Tibial artery (tissue), 4 donors: ENCODE measurements at regions not wholly inside any gene's neighbourhood (a gene's known extent, or its start where the extent isn't known, plus 50 kb on each side); places are given as distances from the start of the nearest gene placed in this dataset.

Source experiments
- DNase-seq, 2 donors: peaks; one replicate each; pipeline ENCODE4 v3.0.0-alpha.2; 2019
- H3K27ac ChIP-seq, 2 donors: fragments of 200-600 bp; sonication (generic) in 1 of 2; 1 replicate in 1 of 2; 2 replicates in 1 of 2; pipeline ENCODE4 v1.5.1; 2018 to 2019; ENCODE audit warnings: mild to moderate bottlenecking in 1 of 2
- H3K27me3 ChIP-seq, 2 donors: fragments of 200-600 bp; sonication (generic) in 1 of 2; one replicate each; pipeline versions ENCODE4 v1.5.1 to v1.6.0; 2016 to 2019
- H3K36me3 ChIP-seq, 3 donors: fragments of 200-600 bp; sonication (generic) in 2 of 3; one replicate each; pipeline ENCODE4 v1.5.1; 2016 to 2019; ENCODE audit warnings: mild to moderate bottlenecking in 2 of 3
- H3K4me1 ChIP-seq, 4 donors: fragments of 200-600 bp; sonication (generic) in 2 of 4; 1 replicate in 3 of 4; 2 replicates in 1 of 4; pipeline ENCODE4 v1.5.1; 2016 to 2019
- H3K4me3 ChIP-seq, 2 donors: fragments of 200-600 bp; sonication (generic) in 1 of 2; 1 replicate in 1 of 2; 2 replicates in 1 of 2; pipeline ENCODE4 v1.5.1; 2018 to 2019; ENCODE audit warnings: mild to moderate bottlenecking in 2 of 2
- H3K9me3 ChIP-seq, 3 donors: fragments of 200-600 bp; sonication (generic) in 1 of 3; one replicate each; pipeline ENCODE4 v1.5.1; 2016 to 2019
- intact Hi-C: fragments of 100-400 bp; cut with DNase I; formaldehyde crosslinking; loops from one replicate; pipeline ENCODE4 v1.15.0; 2023; ENCODE audit warnings: low total_unique reads
- TF ChIP-seq, protein P1 (sequence below), 2 experiments: fragments of 200-600 bp in 1 of 2; fragments of 450-650 bp in 1 of 2; IDR thresholded peaks; one replicate each; pipeline ENCODE4 v1.5.1; 2017 to 2019; ENCODE audit warnings: antibody characterized with exemption in 2 of 2, mild to moderate bottlenecking in 1 of 2, moderate library complexity in 1 of 2

DNA sequence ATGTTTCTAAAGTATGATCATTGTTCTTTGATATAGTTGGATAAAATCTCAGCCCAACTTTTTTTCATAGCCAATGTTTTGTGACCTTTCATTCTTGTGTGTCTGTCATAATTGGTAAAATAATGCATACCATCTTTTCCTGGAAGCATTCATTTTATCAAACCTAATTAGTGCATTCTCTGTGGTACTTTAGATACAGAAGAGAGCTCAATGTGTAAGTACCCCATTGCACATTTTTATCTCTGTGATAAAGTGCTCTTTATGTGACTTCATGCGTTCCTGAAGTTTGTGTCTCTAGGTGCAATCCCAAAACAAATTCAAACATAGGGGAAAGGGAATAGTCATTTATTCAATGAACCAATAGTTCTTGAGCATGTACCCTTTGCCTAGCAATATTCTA lies 628.5 kb downstream of the GBE1 start:
- Histone ChIP-seq H3K36me3 (no peaks in the 10 kb centered on the region), H3K27ac (no peak overlapping the region), H3K9me3 (no peaks in the 10 kb centered on the region), H3K27me3 (no peaks in the 10 kb centered on the region), H3K4me1 (no peaks in the 10 kb centered on the region), H3K4me3 (no peak overlapping the region)
- intact Hi-C loops: no loop called here
- TF ChIP-seq, protein P1, sequence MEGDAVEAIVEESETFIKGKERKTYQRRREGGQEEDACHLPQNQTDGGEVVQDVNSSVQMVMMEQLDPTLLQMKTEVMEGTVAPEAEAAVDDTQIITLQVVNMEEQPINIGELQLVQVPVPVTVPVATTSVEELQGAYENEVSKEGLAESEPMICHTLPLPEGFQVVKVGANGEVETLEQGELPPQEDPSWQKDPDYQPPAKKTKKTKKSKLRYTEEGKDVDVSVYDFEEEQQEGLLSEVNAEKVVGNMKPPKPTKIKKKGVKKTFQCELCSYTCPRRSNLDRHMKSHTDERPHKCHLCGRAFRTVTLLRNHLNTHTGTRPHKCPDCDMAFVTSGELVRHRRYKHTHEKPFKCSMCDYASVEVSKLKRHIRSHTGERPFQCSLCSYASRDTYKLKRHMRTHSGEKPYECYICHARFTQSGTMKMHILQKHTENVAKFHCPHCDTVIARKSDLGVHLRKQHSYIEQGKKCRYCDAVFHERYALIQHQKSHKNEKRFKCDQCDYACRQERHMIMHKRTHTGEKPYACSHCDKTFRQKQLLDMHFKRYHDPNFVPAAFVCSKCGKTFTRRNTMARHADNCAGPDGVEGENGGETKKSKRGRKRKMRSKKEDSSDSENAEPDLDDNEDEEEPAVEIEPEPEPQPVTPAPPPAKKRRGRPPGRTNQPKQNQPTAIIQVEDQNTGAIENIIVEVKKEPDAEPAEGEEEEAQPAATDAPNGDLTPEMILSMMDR (IDR thresholded peaks at IDR 0.05): no peak
- no peak for DNase-seq

DNA sequence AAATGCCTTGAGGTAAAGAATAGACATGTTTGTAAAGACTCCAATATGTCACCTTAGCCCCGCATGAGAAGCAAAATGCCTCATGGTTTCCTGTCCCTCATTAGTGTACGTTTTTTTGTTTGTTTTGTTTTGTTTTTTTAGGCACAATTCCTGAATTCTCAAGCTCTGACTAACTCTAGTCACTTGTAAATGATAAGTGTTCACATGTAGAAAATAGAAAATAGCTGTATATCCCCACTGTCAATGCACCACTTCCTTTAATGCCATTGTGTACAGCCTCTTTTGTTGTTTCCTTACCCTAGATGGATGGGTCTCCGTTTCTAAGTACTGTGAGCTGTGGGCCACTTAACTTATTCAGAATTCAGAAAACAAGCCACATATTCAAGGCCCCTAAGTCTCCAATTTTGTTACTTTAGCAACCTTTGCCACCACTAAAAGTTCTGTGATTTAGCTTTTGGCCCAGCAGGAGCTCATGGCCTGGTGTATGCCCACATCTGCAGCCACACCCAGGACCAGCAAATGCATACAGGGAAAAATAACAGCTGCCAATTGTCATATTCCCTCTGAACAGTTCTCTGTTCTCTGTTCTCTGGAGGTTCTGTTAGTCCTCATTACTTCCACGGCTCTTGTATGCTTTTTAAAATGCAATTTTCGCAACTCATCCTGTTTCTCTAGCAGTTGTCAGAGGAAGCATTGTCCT lies 655.5 kb downstream of the GBE1 start:
- Histone ChIP-seq H3K4me1 (no peaks in the 10 kb centered on the region), H3K9me3 (no peaks in the 10 kb centered on the region), H3K27me3 (no peaks in the 10 kb centered on the region), H3K4me3 (no peak overlapping the region), H3K27ac (no peak overlapping the region), H3K36me3 (no peaks in the 10 kb centered on the region)
- no peak for DNase-seq
- TF ChIP-seq, protein P1 (IDR thresholded peaks at IDR 0.05): no peak
- intact Hi-C loops: no loop called here

DNA sequence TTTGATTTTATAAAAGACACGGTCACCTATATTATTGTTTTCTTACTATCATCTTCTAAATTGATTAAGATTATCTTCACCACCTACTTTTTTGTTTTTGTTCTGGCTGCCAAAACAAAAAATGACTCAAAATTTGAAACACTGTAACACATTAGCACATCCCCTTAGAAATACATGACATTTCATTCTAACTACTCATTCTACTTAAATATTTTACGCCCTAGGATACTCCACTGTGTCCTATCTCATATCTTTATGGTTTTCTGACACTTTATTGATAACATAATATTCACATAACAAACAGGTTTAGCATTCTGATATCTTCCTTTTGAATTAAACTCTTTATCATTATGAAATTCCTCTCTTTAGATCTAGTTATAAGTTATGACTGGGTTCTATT lies 656.2 kb downstream of the GBE1 start:
- Histone ChIP-seq H3K27ac (no peak overlapping the region), H3K9me3 (no peaks in the 10 kb centered on the region), H3K4me3 (no peak overlapping the region), H3K27me3 (no peaks in the 10 kb centered on the region), H3K4me1 (no peaks in the 10 kb centered on the region), H3K36me3 (no peaks in the 10 kb centered on the region)
- TF ChIP-seq, protein P1 (IDR thresholded peaks at IDR 0.05): no peak
- intact Hi-C loops: no loop called here
- no peak for DNase-seq

DNA sequence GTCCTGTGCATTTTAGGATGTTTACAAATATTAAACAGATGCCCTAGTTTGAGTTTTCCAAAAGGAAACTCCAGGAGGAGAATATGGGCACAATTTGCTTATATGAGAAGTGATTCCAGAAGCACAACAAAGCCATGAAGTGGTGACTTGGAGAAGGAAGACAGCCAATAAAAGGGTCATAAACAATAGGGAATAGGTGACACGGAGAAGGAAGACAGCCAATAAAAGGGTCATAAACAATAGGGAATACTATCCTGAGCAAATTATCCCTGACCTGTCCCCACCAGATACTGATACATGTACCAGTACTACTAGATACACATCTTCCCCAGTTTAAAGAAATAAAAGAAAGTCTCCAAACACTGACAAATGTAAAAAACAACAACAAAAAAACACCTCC lies 663.6 kb downstream of the GBE1 start:
- no peak for DNase-seq
- Histone ChIP-seq H3K4me1 (no peaks in the 10 kb centered on the region), H3K36me3 (no peaks in the 10 kb centered on the region), H3K9me3 (no peaks in the 10 kb centered on the region), H3K27me3 (no peaks in the 10 kb centered on the region), H3K4me3 (no peak overlapping the region), H3K27ac (no peak overlapping the region)
- intact Hi-C loops: no loop called here
- TF ChIP-seq, protein P1 (IDR thresholded peaks at IDR 0.05): no peak

DNA sequence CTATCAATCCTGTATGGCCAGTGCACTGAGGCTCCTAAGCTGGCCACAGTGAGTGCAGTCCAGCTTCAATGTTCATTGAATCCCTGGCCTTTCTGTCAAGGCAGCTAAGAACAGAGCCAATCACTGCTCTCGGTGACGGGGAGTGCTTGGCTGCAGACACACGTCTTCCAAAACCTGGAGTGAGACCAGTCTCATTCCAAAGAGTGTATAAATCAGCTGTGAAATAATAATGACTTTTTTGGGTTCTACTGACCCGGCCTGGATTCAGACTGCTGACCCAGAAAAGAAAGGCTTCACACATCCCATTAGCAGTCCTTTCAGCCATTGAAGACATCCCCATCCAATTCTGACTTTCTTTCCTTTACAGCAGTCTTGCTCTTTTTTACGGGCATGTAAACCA lies 665.5 kb downstream of the GBE1 start:
- Histone ChIP-seq H3K27me3 (no peaks in the 10 kb centered on the region), H3K4me3 (no peak overlapping the region), H3K4me1 (no peaks in the 10 kb centered on the region), H3K36me3 (no peaks in the 10 kb centered on the region), H3K27ac (no peak overlapping the region), H3K9me3 (no peaks in the 10 kb centered on the region)
- intact Hi-C loops: no loop called here
- TF ChIP-seq, protein P1 (IDR thresholded peaks at IDR 0.05): no peak
- no peak for DNase-seq

DNA sequence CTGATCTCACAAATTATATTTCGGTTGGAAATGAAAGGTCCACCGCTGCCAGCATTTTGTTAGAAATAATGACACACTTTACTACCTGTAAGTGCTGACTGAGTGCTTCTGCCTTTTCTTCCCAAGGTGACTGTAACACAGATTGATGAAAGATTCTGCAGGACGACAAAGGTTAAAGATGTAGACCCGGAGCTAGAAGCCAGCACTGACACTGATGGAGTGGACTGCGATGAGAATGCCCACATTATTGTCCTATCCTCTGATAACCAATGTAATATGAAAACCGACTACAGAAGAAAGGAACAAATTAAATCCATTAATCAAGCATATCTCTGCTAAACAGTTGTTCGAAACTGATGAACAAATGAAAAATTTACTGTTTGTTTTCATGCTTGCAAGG lies 666.5 kb downstream of the GBE1 start:
- Histone ChIP-seq H3K9me3 (no peaks in the 10 kb centered on the region), H3K36me3 (no peaks in the 10 kb centered on the region), H3K4me3 (no peak overlapping the region), H3K27me3 (no peaks in the 10 kb centered on the region), H3K27ac (no peak overlapping the region), H3K4me1 (no peaks in the 10 kb centered on the region)
- TF ChIP-seq, protein P1 (IDR thresholded peaks at IDR 0.05): no peak
- intact Hi-C loops: no loop called here
- no peak for DNase-seq
